Activated CD4-positive, alpha-beta T cell treated with anti-CD3 and anti-CD28 coated beads for 48 hours (primary cell): ENCODE measurements at regions not wholly inside any gene's neighbourhood (a gene's known extent, or its start where the extent isn't known, plus 50 kb on each side); places are given as distances from the start of the nearest gene placed in this dataset.
"Not testable (repeated sequence)": the region's sequence is repeated elsewhere in the genome, so short reads cannot be mapped to it uniquely, and the experiment has no call there.

Experiments
- DNase-seq: peaks from one replicate; pipeline ENCODE4 v3.0.0-alpha.2; 2020

- not testable (repeated sequence) for DNase-seq
Measured at GRCh38 chr1:101492144-101492543, 255.3 kb downstream of the S1PR1 start.

- DNase-seq = not testable (repeated sequence)
Measured at GRCh38 chr1:101493920-101494319, 257.1 kb downstream of the S1PR1 start.

- DNase-seq = peak; percentile 33
Measured at GRCh38 chr1:101496109-101496508, 259.3 kb downstream of the S1PR1 start.

- no peak for DNase-seq
Measured at GRCh38 chr1:101497881-101498559, 261.2 kb downstream of the S1PR1 start.

- not testable (repeated sequence) for DNase-seq
Measured at GRCh38 chr1:101504106-101504505, 267.3 kb downstream of the S1PR1 start.

- not testable (repeated sequence) for DNase-seq
Measured at GRCh38 chr1:101505240-101505639, 268.4 kb downstream of the S1PR1 start.

- DNase-seq = peak; percentile 42
Measured at GRCh38 chr1:101506541-101507164, 269.8 kb downstream of the S1PR1 start.

- DNase-seq = no peak
Measured at GRCh38 chr1:101507547-101507971, 270.7 kb downstream of the S1PR1 start.

GRCh38 chr1:101508913-101509312 is 272.1 kb downstream of the S1PR1 start:
- no peak for DNase-seq

GRCh38 chr1:101509370-101509769 is 272.6 kb downstream of the S1PR1 start:
- no peak for DNase-seq

- no peak for DNase-seq
Measured at GRCh38 chr1:101511202-101511891, 274.5 kb downstream of the S1PR1 start.

- DNase-seq = peak; percentile 7
Measured at GRCh38 chr1:101520302-101520701, 283.5 kb downstream of the S1PR1 start.

- no peak for DNase-seq
Measured at GRCh38 chr1:101522486-101522885, 285.7 kb downstream of the S1PR1 start.

- no peak for DNase-seq
Measured at GRCh38 chr1:101526813-101527212, 290.0 kb downstream of the S1PR1 start.

GRCh38 chr1:101532377-101532776 is 295.6 kb downstream of the S1PR1 start:
- DNase-seq = no peak

- DNase-seq = no peak
Measured at GRCh38 chr1:101540161-101540560, 303.3 kb downstream of the S1PR1 start.

GRCh38 chr1:101546885-101547284 is 310.1 kb downstream of the S1PR1 start:
- no peak for DNase-seq

GRCh38 chr1:101547357-101547756 is 310.5 kb downstream of the S1PR1 start:
- DNase-seq = no peak

GRCh38 chr1:101548376-101548775 is 311.6 kb downstream of the S1PR1 start:
- no peak for DNase-seq

- DNase-seq = no peak
Measured at GRCh38 chr1:101550581-101550980, 313.8 kb downstream of the S1PR1 start.

- DNase-seq = no peak
Measured at GRCh38 chr1:101566883-101567538, 330.2 kb downstream of the S1PR1 start.

- DNase-seq = peak; percentile 60
Measured at GRCh38 chr1:101567582-101568189, 330.9 kb downstream of the S1PR1 start.

GRCh38 chr1:101587741-101588140 is 350.9 kb downstream of the S1PR1 start:
- DNase-seq = no peak
